ENCODE measurements at regions not wholly inside any gene's neighbourhood (a gene's known extent, or its start where the extent isn't known, plus 50 kb on each side); places are given as distances from the start of the nearest gene placed in this dataset.

GRCh38 chr13:86858216-86858615 is 813.0 kb upstream of the SLITRK5 start:
- TF ChIP-seq, protein P1, sequence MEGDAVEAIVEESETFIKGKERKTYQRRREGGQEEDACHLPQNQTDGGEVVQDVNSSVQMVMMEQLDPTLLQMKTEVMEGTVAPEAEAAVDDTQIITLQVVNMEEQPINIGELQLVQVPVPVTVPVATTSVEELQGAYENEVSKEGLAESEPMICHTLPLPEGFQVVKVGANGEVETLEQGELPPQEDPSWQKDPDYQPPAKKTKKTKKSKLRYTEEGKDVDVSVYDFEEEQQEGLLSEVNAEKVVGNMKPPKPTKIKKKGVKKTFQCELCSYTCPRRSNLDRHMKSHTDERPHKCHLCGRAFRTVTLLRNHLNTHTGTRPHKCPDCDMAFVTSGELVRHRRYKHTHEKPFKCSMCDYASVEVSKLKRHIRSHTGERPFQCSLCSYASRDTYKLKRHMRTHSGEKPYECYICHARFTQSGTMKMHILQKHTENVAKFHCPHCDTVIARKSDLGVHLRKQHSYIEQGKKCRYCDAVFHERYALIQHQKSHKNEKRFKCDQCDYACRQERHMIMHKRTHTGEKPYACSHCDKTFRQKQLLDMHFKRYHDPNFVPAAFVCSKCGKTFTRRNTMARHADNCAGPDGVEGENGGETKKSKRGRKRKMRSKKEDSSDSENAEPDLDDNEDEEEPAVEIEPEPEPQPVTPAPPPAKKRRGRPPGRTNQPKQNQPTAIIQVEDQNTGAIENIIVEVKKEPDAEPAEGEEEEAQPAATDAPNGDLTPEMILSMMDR (IDR thresholded peaks at IDR 0.05; ENCODE audit: low read length) = no peak
- TF ChIP-seq EZH2 (IDR thresholded peaks at IDR 0.05; ENCODE audit: borderline replicate concordance, low read length) = no peak

Measured in OCI-LY1 (cell line).